DOHH2 (cell line): ENCODE measurements at regions not wholly inside any gene's neighbourhood (a gene's known extent, or its start where the extent isn't known, plus 50 kb on each side); places are given as distances from the start of the nearest gene placed in this dataset.

Source experiments
- CTCF ChIP-seq: fragments of 200-600 bp; sonication (generic); IDR thresholded peaks from one replicate; pipeline ENCODE4 v1.5.1; 2014; ENCODE audit warnings: antibody characterized with exemption, mild to moderate bottlenecking, low read depth, low read length; ENCODE audit not compliant: poor library complexity, severe bottlenecking
- EZH2phosphoT487 ChIP-seq: fragments of 200-600 bp; sonication (generic); IDR thresholded peaks from 2 replicates; pipeline ENCODE4 v1.6.1; 2017; ENCODE audit warnings: borderline replicate concordance, mild to moderate bottlenecking, antibody characterized with exemption, low read length, moderate library complexity, mixed read lengths

GRCh38 chr9:2377834-2378233 is 243.8 kb upstream of the VLDLR start:
- TF ChIP-seq CTCF (no peak), EZH2phosphoT487 (no peak)
